Endothelial cell (in vitro differentiated cells): ENCODE measurements at regions not wholly inside any gene's neighbourhood (a gene's known extent, or its start where the extent isn't known, plus 50 kb on each side); places are given as distances from the start of the nearest gene placed in this dataset.

ENCODE experiments used
- DNase-seq: peaks from one replicate; pipeline ENCODE4 v3.0.0; 2021; ENCODE audit warnings: low spot score
- H3K27ac Mint-ChIP-seq: one replicate; pipeline ENCODE4 v1.8.0; 2021; ENCODE audit warnings: mixed read lengths, inconsistent platforms; ENCODE audit not compliant: unreplicated experiment
- H3K27me3 Mint-ChIP-seq: one replicate; pipeline ENCODE4 v1.8.0; 2021; ENCODE audit warnings: mild to moderate bottlenecking, moderate library complexity, mixed read lengths, inconsistent platforms; ENCODE audit not compliant: unreplicated experiment
- H3K36me3 Mint-ChIP-seq: one replicate; pipeline ENCODE4 v1.8.0; 2021; ENCODE audit warnings: mild to moderate bottlenecking, low read depth, mixed read lengths, inconsistent platforms; ENCODE audit not compliant: unreplicated experiment
- H3K4me1 Mint-ChIP-seq: one replicate; pipeline ENCODE4 v1.8.0; 2021; ENCODE audit warnings: mild to moderate bottlenecking, mixed read lengths, inconsistent platforms; ENCODE audit not compliant: unreplicated experiment
- H3K4me3 Mint-ChIP-seq: one replicate; pipeline ENCODE4 v1.8.0; 2021; ENCODE audit warnings: mild to moderate bottlenecking, mixed read lengths, inconsistent platforms; ENCODE audit not compliant: unreplicated experiment
- H3K9me3 Mint-ChIP-seq: one replicate; pipeline ENCODE4 v1.8.0; 2021; ENCODE audit warnings: mixed read lengths, inconsistent platforms; ENCODE audit not compliant: unreplicated experiment
- CTCF ChIP-seq: fragments of 200-600 bp; sonication (generic); IDR thresholded peaks from one replicate; pipeline ENCODE4 v1.5.0; 2021; ENCODE audit warnings: antibody characterized with exemption; ENCODE audit not compliant: unreplicated experiment

GRCh38 chr1:5232537-5232936, 578.1 kb downstream of the AJAP1 start:
- Mint-ChIP-seq H3K4me1 (no peaks in the 10 kb centered on the region), H3K27me3 (peaks cover 4% of the 10 kb centered on the region), H3K9me3 (no peaks in the 10 kb centered on the region), H3K36me3 (no peaks in the 10 kb centered on the region), H3K4me3 (no peak overlapping the region), H3K27ac (no peak overlapping the region)
- no peak for TF ChIP-seq CTCF
- DNase-seq: no peak

DNA sequence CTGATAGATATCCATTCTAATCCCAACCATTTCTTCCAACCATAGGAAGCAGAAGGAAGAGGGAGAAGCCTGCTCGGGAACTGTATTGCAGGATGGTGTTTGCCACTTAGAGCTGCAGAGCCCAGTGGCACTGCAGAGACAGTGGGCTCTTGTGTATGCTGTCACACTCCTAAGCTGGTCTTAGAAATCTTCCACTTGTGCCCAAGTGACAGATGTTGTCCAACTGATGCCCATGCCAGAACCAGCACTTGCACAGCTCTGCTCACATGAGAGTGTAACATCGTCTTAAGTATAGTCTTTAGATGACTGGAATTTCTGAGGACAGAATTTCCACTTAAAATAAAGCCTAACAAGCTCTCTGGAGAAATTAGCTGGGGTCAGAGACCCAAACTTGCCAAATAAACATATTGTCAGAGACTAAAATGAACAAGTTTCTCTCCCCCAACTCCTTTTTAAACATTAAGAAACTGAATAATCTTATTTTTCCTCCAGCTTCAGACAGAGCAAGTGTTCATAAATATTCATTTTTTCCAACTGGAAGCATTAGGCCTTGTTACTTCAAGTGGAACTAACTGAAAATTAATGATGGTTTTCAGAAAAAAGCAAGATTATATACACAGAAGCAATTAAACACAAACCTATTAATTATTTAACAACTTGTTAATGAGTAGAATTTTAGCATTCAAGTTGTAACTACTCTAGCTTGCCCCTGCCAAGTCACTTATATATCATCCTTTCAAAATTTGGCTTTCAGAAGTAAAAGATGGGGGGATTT, 577.3 kb downstream of the AJAP1 start:
- no peak overlapping the region for H3K27ac Mint-ChIP-seq
- H3K36me3 Mint-ChIP-seq: no peaks in the 10 kb centered on the region
- no peaks in the 10 kb centered on the region for H3K9me3 Mint-ChIP-seq
- peaks cover 4% of the 10 kb centered on the region for H3K27me3 Mint-ChIP-seq
- H3K4me3 Mint-ChIP-seq: no peak overlapping the region
- DNase-seq: no peak
- H3K4me1 Mint-ChIP-seq: no peaks in the 10 kb centered on the region
- TF ChIP-seq CTCF: no peak

GRCh38 chr1:5227114-5227513, 572.7 kb downstream of the AJAP1 start:
- no peaks in the 10 kb centered on the region for H3K9me3 Mint-ChIP-seq
- H3K4me1 Mint-ChIP-seq: peaks cover 3% of the 10 kb centered on the region
- no peaks in the 10 kb centered on the region for H3K27me3 Mint-ChIP-seq

DNA sequence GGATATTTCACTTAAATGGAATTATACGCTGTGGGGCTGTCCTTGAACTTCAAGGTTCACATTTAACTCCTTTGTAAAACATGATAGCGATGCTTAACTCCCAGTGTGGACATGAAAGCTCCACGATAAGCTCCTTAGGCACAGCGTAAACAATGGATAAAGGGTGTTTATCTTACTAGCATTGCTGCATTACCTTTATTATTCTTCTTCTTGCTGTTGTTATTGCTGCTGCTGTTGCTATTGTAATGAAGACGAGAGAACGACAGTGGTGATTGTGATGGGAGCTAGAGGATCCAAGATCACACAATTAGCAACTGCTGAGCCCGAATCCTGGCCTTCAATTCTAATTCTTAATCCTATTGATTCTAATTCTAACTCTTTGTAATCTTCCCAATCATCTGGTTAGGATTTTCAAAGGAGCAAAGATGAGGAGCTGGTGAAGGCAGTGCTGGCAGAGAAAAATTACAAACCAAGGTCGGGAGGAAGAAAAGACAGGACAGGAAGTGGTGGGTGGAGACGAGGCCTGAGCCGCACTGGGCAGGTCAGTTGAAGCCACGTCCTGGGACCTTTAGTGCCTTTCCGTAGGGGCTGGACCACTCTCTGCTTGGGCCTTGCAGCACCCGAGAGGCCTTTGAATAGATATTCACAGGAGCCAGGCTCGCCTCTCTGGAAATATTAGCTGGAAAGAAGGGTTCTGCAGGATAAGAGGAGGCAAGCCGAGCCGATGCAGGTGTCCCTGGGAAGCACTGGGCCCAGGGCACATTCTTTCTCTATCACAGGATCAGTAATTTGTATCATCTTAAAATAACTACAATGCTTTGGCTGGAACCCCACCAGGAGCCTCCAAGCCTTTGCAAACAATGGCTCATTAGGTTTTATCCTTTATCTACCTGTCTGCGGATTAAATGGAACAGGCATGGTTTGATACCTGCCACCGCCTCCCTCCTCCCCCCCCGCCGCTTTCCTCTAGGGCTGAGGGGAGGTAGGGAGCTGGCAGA, 571.6 kb downstream of the AJAP1 start:
- DNase-seq: no peak
- H3K27ac Mint-ChIP-seq: no peak overlapping the region
- no peaks in the 10 kb centered on the region for H3K27me3 Mint-ChIP-seq
- H3K9me3 Mint-ChIP-seq: no peaks in the 10 kb centered on the region
- no peaks in the 10 kb centered on the region for H3K36me3 Mint-ChIP-seq
- no peak overlapping the region for H3K4me3 Mint-ChIP-seq
- TF ChIP-seq CTCF: no peak
- peaks cover 3% of the 10 kb centered on the region for H3K4me1 Mint-ChIP-seq

More at GRCh38 chr1:5227114-5227513, 572.7 kb downstream of the AJAP1 start:
- Mint-ChIP-seq H3K4me3 (no peak overlapping the region), H3K27ac (no peak overlapping the region), H3K36me3 (no peaks in the 10 kb centered on the region)
- DNase-seq: no peak
- TF ChIP-seq CTCF: no peak

DNA sequence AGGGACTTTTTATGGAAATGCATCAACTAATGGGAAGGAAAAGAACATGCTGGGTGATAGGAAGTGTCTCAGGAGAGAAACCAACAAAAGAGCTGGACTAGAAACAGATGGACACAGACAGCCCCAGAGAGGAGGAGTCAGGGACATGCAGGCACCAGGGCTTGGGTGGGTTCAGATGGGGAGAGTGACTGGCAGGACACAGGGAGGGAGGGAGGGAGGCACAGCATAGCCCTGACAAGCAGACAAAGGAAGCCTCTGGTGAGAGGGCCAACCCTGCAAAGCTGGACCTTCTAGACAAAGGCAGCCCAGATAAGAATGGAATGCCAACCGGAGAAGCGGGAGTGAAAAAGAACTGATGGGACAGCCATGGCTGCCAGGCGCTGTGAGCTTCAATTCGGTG, 568.8 kb downstream of the AJAP1 start:
- no peaks in the 10 kb centered on the region for H3K36me3 Mint-ChIP-seq

More for the DNA sequence above, 568.8 kb downstream of the AJAP1 start:
- Mint-ChIP-seq H3K4me1 (peaks cover 3% of the 10 kb centered on the region), H3K9me3 (no peaks in the 10 kb centered on the region), H3K4me3 (no peak overlapping the region), H3K27ac (no peak overlapping the region), H3K27me3 (no peaks in the 10 kb centered on the region)
- DNase-seq: no peak
- no peak for TF ChIP-seq CTCF
